Fibroblast of skin of right biceps (primary cell): ENCODE measurements at regions not wholly inside any gene's neighbourhood (a gene's known extent, or its start where the extent isn't known, plus 50 kb on each side); places are given as distances from the start of the nearest gene placed in this dataset.
"Not testable (repeated sequence)": the region's sequence is repeated elsewhere in the genome, so short reads cannot be mapped to it uniquely, and the experiment has no call there.

ENCODE experiments used
- DNase-seq: peaks from one replicate; pipeline ENCODE4 v3.0.0-alpha.2; 2013

DNA sequence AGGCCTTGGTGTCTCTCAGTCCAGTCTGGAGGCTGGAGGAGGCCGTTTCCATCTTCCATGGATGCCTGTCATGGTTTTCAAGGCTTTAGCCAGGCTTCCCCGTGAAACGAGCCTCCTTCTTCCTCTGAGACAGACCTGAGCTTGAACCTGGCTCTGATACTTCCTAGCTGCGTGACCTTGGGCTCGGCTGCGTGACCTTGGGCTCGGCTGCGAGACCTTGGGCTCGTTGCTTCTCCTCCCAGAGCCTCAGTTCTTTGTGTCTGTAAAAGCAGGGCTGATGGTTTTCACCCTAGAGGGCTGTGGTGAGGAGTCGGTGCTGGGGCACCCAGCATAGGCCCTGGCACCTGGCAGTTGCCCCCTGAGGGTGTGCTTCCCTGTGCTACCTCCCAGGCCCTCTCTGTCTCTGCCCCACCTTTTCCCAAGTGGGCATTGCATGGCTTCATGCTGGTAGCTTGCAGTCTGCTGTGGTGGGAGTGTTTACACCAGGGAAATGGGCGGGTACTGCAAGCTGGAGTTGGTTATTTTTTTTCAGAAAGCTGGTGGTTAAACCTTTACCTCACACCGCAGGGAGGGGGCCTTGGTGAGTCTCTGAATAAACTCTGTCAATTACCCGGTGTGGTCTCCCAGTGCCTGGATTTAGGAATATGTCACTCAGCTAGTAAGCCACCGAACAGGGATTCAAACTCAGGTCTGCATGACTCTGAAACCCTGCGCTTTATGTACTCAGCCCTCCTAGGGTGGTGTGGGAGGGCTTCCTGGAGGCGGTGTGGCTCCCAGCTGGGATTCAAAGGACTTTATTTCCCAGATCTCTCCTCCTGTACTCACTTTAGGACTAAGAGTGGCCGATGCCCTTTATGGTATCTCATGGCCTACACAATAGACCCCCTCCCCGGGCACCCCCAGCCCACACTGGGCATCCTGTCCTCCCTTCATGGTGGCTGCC lies 129.0 kb upstream of the CIBAR2 start:
- no peak for DNase-seq

- DNase-seq = no peak
Measured at GRCh38 chr16:85242140-85242539, 129.9 kb upstream of the CIBAR2 start.

GRCh38 chr16:85243308-85243707 lies 131.0 kb upstream of the CIBAR2 start:
- no peak for DNase-seq

- DNase-seq = not testable (repeated sequence)
Measured at GRCh38 chr16:85244452-85244851, 132.2 kb upstream of the CIBAR2 start.

DNA sequence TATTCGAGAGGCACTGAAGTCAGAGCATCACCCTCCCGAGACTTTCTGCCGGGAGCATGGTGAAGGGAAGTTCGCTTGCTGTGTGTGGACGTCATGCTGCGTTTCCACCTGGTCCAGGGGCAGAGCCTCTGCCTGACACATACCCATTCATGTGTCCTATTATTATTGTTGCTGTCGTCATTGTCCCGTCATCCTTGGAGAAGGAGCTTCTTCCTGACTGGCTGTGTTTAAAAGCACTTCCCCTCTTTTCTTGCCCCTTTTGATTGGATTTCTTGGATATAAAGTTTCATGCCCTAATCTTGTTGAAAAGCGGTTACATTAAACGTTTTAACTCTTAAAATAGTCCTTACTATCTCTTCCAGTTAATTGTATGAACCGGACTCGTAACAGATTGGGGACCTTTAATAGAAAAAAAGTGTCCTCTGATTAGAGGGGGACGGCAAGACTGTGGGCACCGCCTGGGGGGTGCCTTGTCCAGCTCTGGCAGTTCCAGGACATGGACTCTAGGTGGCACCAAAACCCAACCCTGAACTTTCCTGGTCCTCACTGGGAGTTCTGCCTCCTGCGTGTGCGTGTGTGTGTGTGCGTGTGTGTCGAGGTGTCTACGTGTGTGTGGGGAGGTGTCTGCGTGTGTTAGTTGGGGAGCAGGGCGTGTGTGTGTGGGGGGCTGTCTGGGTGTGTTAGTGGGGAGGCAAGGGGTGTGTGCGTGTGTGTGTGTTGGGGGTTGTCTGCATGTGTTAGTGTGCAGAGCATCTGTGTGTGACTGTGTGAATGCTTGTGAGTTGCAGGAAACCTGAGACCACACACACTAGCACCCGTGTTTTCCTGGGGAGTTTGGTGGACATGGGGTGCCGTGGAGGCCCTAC lies 133.3 kb upstream of the CIBAR2 start:
- DNase-seq = peak; percentile 81

- peak; percentile 41 for DNase-seq
Measured at GRCh38 chr16:85246473-85246872, 134.2 kb upstream of the CIBAR2 start.

DNA sequence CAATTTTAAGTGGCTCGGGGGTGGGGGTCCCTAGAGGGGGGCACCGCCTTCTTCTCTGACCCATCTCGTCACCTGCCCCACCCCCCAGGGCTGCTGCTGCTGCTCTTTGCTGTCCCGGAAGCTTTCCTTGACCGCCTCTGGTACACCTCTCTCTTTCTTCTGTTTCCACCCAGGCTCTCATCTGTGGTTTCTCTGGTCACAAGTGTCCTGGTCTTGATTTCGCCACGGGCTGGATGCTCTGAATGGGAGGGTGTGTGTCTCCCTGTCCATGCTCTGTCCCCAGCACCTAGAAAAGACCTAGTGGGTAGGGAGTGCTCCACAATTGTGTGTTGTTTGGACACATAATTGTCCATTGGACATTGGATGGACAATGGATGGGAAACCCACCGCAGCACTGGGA lies 134.7 kb upstream of the CIBAR2 start:
- no peak for DNase-seq

DNA sequence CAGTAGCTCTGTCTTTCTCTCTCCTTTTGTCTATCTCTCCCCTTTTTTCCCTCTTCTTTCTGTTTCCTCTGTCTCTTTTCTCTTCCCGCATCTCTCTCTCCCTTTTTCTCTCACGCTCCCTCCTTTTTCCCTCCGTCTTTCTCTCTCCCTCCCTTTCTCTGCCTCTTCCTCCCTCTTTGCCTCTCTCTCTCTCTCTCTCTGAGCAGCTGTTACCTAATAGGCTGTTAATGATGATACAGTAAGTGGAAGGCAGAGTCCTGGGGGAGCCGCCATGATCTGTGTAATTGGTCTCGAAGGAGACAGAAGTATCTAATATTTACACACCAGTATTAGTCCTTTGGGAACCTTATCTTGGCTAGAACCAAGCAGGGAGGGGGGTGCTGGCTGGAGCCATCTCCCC lies 136.1 kb upstream of the CIBAR2 start:
- DNase-seq = no peak

GRCh38 chr16:85248857-85249256 lies 136.6 kb upstream of the CIBAR2 start:
- DNase-seq = no peak

GRCh38 chr16:85249418-85250146 lies 137.3 kb upstream of the CIBAR2 start:
- no peak for DNase-seq

- no peak for DNase-seq
Measured at GRCh38 chr16:85250147-85250463, 137.8 kb upstream of the CIBAR2 start.

DNA sequence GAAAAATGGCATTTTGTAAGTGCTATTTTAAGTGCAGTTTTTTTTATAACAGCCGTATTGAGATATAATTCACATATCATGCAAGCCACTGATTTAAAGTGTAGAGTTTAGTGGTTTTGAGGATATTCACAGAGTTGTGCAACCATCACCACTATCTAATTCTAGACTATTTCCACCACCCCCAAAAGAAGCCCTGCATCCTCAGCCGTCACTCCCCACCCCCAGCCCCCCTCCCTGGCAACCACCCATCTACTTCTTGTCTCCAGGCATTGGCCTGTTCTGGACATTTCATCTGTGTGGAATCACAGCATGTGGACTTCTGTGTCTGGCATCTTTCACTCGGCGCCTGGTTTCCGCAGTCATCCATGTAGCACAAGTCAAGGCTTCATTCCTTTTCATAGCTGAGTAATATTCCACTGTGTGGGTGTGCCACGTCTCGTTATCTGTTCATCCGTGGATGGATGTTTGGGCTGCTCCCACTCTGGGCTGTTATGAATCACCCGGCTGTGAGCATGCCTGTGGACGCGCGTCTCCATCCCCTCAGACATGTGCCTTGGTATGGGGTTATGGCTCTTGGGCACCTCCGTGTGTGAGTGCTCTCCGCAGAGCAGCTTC lies 138.4 kb upstream of the CIBAR2 start:
- DNase-seq = peak; percentile 76

DNA sequence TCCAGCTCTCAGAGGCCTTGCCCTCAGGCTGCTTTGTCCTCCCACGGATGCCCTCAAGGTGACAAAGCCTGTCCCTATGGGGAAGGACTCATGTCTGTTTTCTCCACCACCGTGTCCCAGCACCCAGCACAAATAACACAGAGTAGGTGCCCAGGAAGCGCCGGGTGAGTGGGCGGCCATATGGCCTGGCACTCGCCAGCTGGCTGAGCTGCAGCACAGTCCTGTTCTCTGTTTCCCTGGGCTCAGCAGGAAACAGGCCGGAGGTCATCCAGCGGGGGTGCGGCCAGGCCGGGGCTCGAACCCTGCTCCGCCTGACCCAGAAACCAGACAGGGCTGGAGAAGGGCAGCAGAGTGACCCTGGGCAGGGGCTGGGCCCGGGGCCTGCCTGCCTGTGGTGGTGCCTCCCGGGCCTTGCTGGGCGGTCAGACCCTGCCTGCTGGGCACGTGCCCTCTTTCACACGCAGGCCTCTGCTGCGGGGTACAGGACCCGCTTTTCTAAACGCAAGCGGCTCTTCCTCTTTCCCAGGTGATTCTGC lies 139.0 kb upstream of the CIBAR2 start:
- no peak for DNase-seq

- DNase-seq = no peak
Measured at GRCh38 chr16:85252014-85252413, 139.7 kb upstream of the CIBAR2 start.

DNA sequence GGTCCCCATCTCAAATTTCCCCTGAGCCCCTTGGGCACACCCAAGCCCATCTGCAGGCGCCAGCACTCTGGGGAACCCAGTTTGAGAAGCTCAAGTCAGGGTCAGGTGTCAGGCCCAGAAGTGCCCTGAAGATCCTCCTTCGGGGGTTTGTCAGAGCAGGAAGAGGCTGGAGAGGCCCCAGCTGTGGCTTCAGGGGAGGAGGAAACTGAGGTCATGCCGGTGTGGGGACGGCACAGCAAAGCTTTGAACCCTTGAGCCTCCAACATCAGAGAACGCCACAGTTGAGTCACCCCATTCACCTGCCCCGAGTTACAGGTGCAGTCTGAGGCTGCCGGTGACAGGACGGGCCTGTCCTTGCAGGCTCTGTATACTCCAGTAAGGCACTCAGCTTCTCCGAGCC lies 140.2 kb upstream of the CIBAR2 start:
- DNase-seq = no peak

- DNase-seq = peak; percentile 42
Measured at GRCh38 chr16:85253084-85253941, 141.0 kb upstream of the CIBAR2 start.

- DNase-seq = no peak
Measured at GRCh38 chr16:85254051-85254450, 141.8 kb upstream of the CIBAR2 start.

DNA sequence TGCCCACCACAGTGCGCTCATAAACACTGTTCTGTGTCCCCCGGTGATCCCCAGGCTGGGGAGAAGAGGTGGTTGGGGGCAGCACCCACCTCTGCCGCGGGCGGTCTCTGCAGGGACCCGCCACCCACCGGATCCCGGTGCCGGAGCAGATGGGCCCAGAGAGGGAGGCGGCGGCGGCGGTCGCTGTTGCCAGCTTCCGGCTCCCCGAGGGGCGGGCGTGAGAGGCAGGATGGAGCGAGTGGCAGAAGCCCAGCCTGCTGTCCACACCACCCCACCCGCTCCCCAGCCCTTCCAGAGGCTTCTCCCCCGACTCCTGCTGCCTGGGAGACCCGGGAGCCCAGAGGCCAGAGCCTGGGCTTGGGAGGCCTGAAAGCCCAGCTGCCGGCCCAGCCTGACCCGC lies 142.6 kb upstream of the CIBAR2 start:
- DNase-seq = no peak

GRCh38 chr16:85255777-85256176 lies 143.5 kb upstream of the CIBAR2 start:
- DNase-seq = no peak

DNA sequence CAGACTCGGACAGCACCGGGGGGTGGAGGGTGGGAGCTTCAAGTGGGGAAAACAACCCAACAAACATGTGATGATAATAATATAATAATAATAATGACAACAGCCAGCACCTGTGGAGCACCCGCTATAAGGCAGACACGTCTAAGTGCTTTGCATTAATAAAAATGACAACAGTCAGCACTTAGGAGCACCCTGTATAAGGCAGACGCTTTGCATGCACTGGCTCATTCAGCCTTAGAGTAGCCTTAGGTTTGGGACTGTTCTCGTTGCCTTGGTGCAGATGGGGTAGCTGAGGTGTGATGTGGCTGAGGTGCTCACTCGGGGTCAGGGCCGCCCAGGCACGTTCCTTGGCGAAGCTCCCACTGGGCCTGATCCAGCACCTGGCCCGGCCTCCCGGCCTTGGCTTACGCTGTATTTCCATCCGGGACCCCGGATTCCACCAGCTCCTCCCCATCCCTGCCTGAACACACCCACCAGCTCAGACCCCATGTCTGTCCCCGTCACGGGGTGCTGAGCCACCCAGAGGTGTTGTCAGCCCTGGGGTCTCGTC lies 144.0 kb upstream of the CIBAR2 start:
- DNase-seq = no peak

DNA sequence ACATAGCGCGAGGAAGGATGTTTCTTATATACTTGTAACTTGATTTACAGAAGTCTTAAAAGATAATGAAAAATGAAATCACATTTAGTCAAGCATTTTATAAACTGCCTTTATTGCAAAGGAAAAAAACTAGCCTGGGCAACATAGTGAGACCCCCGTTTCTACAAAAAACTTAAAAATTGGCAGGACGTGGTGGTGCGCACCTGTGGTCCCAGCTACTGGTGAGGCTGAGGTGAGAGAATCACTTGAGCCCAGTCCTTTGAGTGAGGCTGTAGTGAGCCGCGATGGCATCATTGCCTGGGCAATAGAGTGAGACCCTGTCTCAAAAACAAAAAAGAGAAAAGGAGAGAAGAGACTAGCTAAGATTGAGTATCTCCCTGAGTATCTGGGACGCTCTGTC lies 145.2 kb upstream of the CIBAR2 start:
- DNase-seq = no peak
